Activated T-helper 2 cell treated with anti-CD3 and anti-CD28 coated beads, Interferon-gamma antibody, Interleukin-2, Interleukin-4, amounts not matched to agents 10 μg/mL and 5 μg/mL and 100 μg/mL, durations not matched to agents 14 hours and 24 hours and 36 hours (primary cell): ENCODE measurements at regions not wholly inside any gene's neighbourhood (a gene's known extent, or its start where the extent isn't known, plus 50 kb on each side); places are given as distances from the start of the nearest gene placed in this dataset.

Experiments used
- DNase-seq: peaks from one replicate; pipeline ENCODE4 v3.0.0; 2021; ENCODE audit warnings: low spot score
- H3K27ac Mint-ChIP-seq: one replicate; pipeline ENCODE4 v1.8.0; 2021; ENCODE audit warnings: mixed read lengths
- H3K27me3 Mint-ChIP-seq: one replicate; pipeline ENCODE4 v1.8.0; 2021; ENCODE audit warnings: low read depth, mixed read lengths
- H3K36me3 Mint-ChIP-seq: one replicate; pipeline ENCODE4 v1.8.0; 2021; ENCODE audit warnings: low read depth, mixed read lengths
- H3K4me1 Mint-ChIP-seq: one replicate; pipeline ENCODE4 v1.8.0; 2021; ENCODE audit warnings: low read depth, mixed read lengths
- H3K4me3 Mint-ChIP-seq: one replicate; pipeline ENCODE4 v1.8.0; 2021; ENCODE audit warnings: low read depth, mild to moderate bottlenecking, moderate library complexity, mixed read lengths
- H3K9me3 Mint-ChIP-seq: one replicate; pipeline ENCODE4 v1.8.0; 2021; ENCODE audit warnings: mixed read lengths
- intact Hi-C: fragments of 100-400 bp; cut with micrococcal nuclease; formaldehyde crosslinking; loops from one replicate; pipeline ENCODE4 v1.15.1; 2023

GRCh38 chr2:22788749-22789327, 596.1 kb upstream of the KLHL29 start:
- H3K9me3 Mint-ChIP-seq = no peaks in the 10 kb centered on the region
- H3K4me1 Mint-ChIP-seq = no peaks in the 10 kb centered on the region
- no peaks in the 10 kb centered on the region for H3K27me3 Mint-ChIP-seq
- no peaks in the 10 kb centered on the region for H3K36me3 Mint-ChIP-seq
- DNase-seq = no peak
- no peak overlapping the region for H3K27ac Mint-ChIP-seq
- intact Hi-C loops = no loop called here
- H3K4me3 Mint-ChIP-seq = no peak overlapping the region

DNA sequence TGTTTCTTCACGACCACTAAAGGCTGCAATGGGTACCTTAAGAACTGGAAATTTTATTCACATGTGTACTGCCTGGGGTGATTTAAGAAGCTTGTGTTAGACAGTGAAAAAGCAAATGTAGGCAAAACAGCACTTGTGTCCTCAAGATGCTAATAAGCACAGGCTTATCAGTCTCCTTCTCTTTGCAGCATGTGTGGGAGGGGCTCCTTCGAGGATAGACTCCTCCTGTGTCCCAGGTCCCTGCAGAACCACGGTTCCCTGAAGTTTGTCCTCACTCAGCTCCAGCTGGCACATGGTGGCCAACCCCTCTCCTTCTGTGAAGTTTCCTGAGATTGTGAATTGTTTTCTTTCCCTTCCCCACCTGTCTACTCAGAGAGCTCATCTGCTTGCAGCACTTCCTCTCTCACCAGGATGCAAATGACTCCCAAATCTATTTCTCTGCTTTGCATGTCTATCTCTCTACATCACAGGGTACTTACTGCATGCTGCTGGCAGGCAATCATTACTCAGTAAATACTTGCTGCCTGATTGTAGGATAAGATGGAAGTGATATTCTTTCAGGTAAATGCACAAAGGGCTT, 589.6 kb upstream of the KLHL29 start:
- H3K9me3 Mint-ChIP-seq = no peaks in the 10 kb centered on the region

GRCh38 chr2:22798386-22798785, 586.6 kb upstream of the KLHL29 start:
- intact Hi-C loops = no loop called here
- no peak overlapping the region for H3K4me3 Mint-ChIP-seq
- DNase-seq = no peak
- no peaks in the 10 kb centered on the region for H3K9me3 Mint-ChIP-seq
- no peaks in the 10 kb centered on the region for H3K36me3 Mint-ChIP-seq
- no peaks in the 10 kb centered on the region for H3K27me3 Mint-ChIP-seq
- H3K4me1 Mint-ChIP-seq = no peaks in the 10 kb centered on the region
- H3K27ac Mint-ChIP-seq = no peak overlapping the region

More for the DNA sequence above, 589.6 kb upstream of the KLHL29 start:
- Mint-ChIP-seq H3K27me3 (no peaks in the 10 kb centered on the region), H3K4me1 (no peaks in the 10 kb centered on the region), H3K27ac (no peak overlapping the region), H3K36me3 (no peaks in the 10 kb centered on the region), H3K4me3 (no peak overlapping the region)
- intact Hi-C loops = no loop called here
- no peak for DNase-seq

DNA sequence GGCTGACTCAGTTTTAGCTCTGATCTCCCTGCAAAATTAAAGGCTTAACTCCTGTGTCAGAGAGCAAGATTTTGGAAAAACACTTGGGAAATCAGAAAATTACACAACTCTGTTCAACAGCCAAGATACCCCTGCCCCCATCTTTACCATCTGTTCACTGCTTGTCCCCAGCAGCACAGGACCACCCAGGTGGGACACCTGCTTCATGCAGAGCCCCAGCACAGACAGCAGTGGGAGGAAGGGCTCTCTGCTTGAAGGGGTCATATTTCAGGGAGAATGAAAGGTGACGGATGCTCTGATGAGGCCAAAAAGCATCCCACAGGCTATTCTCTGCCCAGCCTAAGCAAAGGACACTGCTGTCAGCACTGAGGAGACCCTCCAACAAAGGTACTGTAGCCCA, 584.6 kb upstream of the KLHL29 start:
- no peaks in the 10 kb centered on the region for H3K27me3 Mint-ChIP-seq
- no peaks in the 10 kb centered on the region for H3K4me1 Mint-ChIP-seq
- peaks cover 12% of the 10 kb centered on the region for H3K9me3 Mint-ChIP-seq
- no peak for DNase-seq
- intact Hi-C loops = no loop called here
- no peak overlapping the region for H3K4me3 Mint-ChIP-seq
- no peaks in the 10 kb centered on the region for H3K36me3 Mint-ChIP-seq
- H3K27ac Mint-ChIP-seq = no peak overlapping the region

DNA sequence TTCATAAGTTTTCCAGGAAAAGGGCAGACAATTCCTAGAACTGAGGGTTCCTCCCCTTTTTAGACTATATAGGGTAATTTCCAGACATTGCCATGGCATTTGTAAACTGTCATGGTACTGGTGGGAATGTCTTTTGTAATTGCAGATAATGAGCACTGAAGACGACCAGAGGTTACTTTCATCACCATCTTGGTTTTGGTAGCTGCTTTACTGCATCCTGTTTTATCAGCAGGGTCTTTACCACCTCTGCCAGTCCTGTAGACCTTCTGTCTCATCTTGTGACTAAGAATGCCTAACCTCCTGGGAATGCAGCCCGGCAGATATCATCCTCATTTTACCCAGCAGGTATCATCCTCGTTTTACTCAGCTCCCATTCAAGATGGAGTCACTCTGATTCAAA, 583.9 kb upstream of the KLHL29 start:
- Mint-ChIP-seq H3K4me3 (no peak overlapping the region), H3K9me3 (peaks cover 16% of the 10 kb centered on the region), H3K4me1 (no peaks in the 10 kb centered on the region), H3K27me3 (no peaks in the 10 kb centered on the region), H3K36me3 (no peaks in the 10 kb centered on the region), H3K27ac (no peak overlapping the region)
- intact Hi-C loops = no loop called here
- no peak for DNase-seq

GRCh38 chr2:22801970-22802369, 583.0 kb upstream of the KLHL29 start:
- peaks cover 22% of the 10 kb centered on the region for H3K9me3 Mint-ChIP-seq
- intact Hi-C loops = no loop called here

GRCh38 chr2:22807872-22808271, 577.1 kb upstream of the KLHL29 start:
- intact Hi-C loops = no loop called here
- Mint-ChIP-seq H3K4me3 (no peak overlapping the region), H3K4me1 (no peaks in the 10 kb centered on the region), H3K36me3 (no peaks in the 10 kb centered on the region), H3K27me3 (no peaks in the 10 kb centered on the region), H3K27ac (no peak overlapping the region), H3K9me3 (peaks cover 23% of the 10 kb centered on the region)
- no peak for DNase-seq

More at GRCh38 chr2:22801970-22802369, 583.0 kb upstream of the KLHL29 start:
- Mint-ChIP-seq H3K36me3 (no peaks in the 10 kb centered on the region), H3K4me1 (no peaks in the 10 kb centered on the region), H3K27me3 (no peaks in the 10 kb centered on the region), H3K4me3 (no peak overlapping the region), H3K27ac (no peak overlapping the region)
- DNase-seq = no peak

GRCh38 chr2:22810602-22811001, 574.4 kb upstream of the KLHL29 start:
- intact Hi-C loops = no loop called here
- Mint-ChIP-seq H3K36me3 (no peaks in the 10 kb centered on the region), H3K27me3 (no peaks in the 10 kb centered on the region), H3K9me3 (peaks cover 9% of the 10 kb centered on the region), H3K4me1 (no peaks in the 10 kb centered on the region), H3K4me3 (no peak overlapping the region), H3K27ac (no peak overlapping the region)
- no peak for DNase-seq

DNA sequence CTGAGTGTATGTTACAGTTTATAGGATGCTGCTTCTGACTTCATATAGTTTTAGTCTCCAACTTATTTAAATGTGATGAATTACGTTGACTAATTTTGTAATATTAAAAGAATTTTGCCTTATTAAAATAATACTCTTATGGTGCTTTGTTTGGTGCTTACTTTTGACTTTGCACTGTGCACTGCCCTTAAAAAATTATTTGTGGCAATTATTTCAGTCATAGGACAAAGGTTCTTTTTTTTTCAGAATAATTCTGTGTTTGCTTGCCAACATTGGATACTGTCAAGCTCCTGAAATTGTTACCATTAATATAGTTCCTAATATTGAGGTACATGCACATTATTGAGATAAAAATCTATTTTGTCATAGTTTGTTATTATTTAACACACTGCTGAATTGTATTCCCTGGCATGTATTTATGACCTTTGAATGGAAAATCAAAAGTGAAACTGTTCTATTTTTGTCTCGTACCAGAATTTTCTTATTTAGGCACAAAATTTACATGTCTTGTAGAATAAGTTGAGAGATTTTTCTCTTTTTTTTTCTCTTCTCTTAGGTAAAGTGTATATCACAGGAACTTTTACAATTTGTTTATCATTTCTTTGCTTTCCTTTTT, 572.8 kb upstream of the KLHL29 start:
- DNase-seq = no peak
- Mint-ChIP-seq H3K27ac (no peak overlapping the region), H3K4me3 (no peak overlapping the region), H3K36me3 (no peaks in the 10 kb centered on the region), H3K27me3 (no peaks in the 10 kb centered on the region), H3K9me3 (no peaks in the 10 kb centered on the region), H3K4me1 (no peaks in the 10 kb centered on the region)
- intact Hi-C loops = no loop called here

- no peaks in the 10 kb centered on the region for H3K4me1 Mint-ChIP-seq
- intact Hi-C loops = no loop called here
- H3K27me3 Mint-ChIP-seq = no peaks in the 10 kb centered on the region
- H3K36me3 Mint-ChIP-seq = no peaks in the 10 kb centered on the region
- H3K4me3 Mint-ChIP-seq = no peak overlapping the region
- DNase-seq = no peak
- H3K27ac Mint-ChIP-seq = no peak overlapping the region
- H3K9me3 Mint-ChIP-seq = no peaks in the 10 kb centered on the region
Measured at GRCh38 chr2:22817197-22817596, 567.8 kb upstream of the KLHL29 start.

GRCh38 chr2:22821458-22821857, 563.5 kb upstream of the KLHL29 start:
- H3K4me3 Mint-ChIP-seq = no peak overlapping the region
- no peaks in the 10 kb centered on the region for H3K36me3 Mint-ChIP-seq
- H3K4me1 Mint-ChIP-seq = no peaks in the 10 kb centered on the region
- H3K27ac Mint-ChIP-seq = no peak overlapping the region
- no peaks in the 10 kb centered on the region for H3K27me3 Mint-ChIP-seq
- no peaks in the 10 kb centered on the region for H3K9me3 Mint-ChIP-seq
- DNase-seq = no peak
- intact Hi-C loops = no loop called here

DNA sequence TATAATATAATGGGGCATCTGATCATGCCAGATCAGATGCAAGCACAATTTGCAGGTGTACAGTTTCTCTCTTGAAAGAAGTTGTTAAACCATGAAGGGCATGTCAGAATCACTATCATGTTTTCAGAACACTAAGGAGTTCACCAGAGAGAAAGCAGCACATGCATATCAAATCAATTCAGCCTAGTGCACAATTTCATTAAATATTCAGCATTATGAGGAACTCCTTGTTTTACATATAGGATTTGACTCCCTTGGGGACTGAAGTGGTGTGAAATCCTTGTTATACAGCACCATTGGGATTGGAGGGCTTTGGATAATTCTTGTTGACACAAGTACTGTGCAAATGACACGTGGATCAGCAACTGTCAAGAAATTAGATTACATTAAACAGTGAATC, 562.1 kb upstream of the KLHL29 start:
- Mint-ChIP-seq H3K36me3 (no peaks in the 10 kb centered on the region), H3K9me3 (no peaks in the 10 kb centered on the region), H3K4me3 (no peak overlapping the region), H3K27me3 (no peaks in the 10 kb centered on the region), H3K4me1 (no peaks in the 10 kb centered on the region), H3K27ac (no peak overlapping the region)
- no peak for DNase-seq
- intact Hi-C loops = no loop called here

DNA sequence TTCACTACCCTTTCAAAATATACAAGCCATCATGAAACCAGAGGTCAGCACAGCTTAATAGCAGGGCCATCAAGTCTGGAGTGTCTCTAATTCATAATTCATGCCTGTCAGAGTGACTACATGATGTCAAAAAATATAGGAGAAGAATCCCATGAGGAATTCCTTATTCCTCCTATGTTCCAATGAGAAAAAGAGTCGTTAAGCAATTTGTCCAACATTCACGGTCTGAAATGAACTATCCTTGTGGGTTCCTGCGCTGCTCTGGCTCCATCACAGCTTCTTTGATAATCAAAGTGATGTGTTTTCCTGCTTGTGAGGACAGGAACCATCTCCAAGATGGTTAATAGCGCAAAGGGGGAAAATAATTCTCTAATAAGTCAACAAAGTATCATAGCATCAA, 560.4 kb upstream of the KLHL29 start:
- H3K4me1 Mint-ChIP-seq = no peaks in the 10 kb centered on the region
- no peak for DNase-seq
- H3K27me3 Mint-ChIP-seq = no peaks in the 10 kb centered on the region
- H3K27ac Mint-ChIP-seq = no peak overlapping the region
- H3K36me3 Mint-ChIP-seq = no peaks in the 10 kb centered on the region
- no peaks in the 10 kb centered on the region for H3K9me3 Mint-ChIP-seq
- no peak overlapping the region for H3K4me3 Mint-ChIP-seq
- intact Hi-C loops = no loop called here
